ENCODE measurements at regions not wholly inside any gene's neighbourhood (a gene's known extent, or its start where the extent isn't known, plus 50 kb on each side); places are given as distances from the start of the nearest gene placed in this dataset.

GRCh38 chr10:91694170-91694794 is 61.4 kb upstream of the PPP1R3C start:
- TF ChIP-seq CTCF (conservative IDR thresholded peaks at IDR 0.05 in 1 of 2, IDR thresholded peaks at IDR 0.05 in 1 of 2; ENCODE audit: low read depth in 1 of 2, low read length in 2 of 2) (peak; percentile 71 to 80), EZH2 (IDR thresholded peaks at IDR 0.05; ENCODE audit: low read length, missing control alignments) (no peak)
- no peak overlapping the region for H2AFZ ChIP-seq (ENCODE audit: low read length)
- no peaks in the 10 kb centered on the region for H3K9me3 ChIP-seq (ENCODE audit: control insufficient read depth, insufficient read depth, low read depth, low read length)
- H3K79me2 ChIP-seq (ENCODE audit: control insufficient read depth, insufficient read depth, low read length): no peaks in the 10 kb centered on the region
- no peak overlapping the region for H3K27ac ChIP-seq (ENCODE audit: insufficient read depth, low read length)
- no peaks in the 10 kb centered on the region for H3K27me3 ChIP-seq (ENCODE audit: control insufficient read depth, insufficient read depth, low read length)
- no peak overlapping the region for H3K4me3 ChIP-seq (replicated peaks in 1 of 4; ENCODE audit: control extremely low read depth in 1 of 4, insufficient read depth in 1 of 4, low read depth in 3 of 4, low read length in 4 of 4)
- no peaks in the 10 kb centered on the region for H3K36me3 ChIP-seq (ENCODE audit: control insufficient read depth, insufficient read depth, low read length)
- H3K9ac ChIP-seq (ENCODE audit: insufficient read depth, low read length): no peak overlapping the region
- peaks cover 3% of the 10 kb centered on the region for H3K4me1 ChIP-seq (ENCODE audit: control insufficient read depth, extremely low read depth, insufficient read depth, low read length)
- peak; percentile 23 to 65 for DNase-seq (ENCODE audit: low read depth in 2 of 2)
- H4K20me1 ChIP-seq (ENCODE audit: control insufficient read depth, extremely low read depth, insufficient read depth, low read length): no peaks in the 10 kb centered on the region
- H3K4me2 ChIP-seq (ENCODE audit: extremely low read depth, insufficient read depth, low read length): no peak overlapping the region

GRCh38 chr10:91691981-91692380 is 59.1 kb upstream of the PPP1R3C start:
- Histone ChIP-seq H2AFZ (ENCODE audit: low read length) (no peak overlapping the region), H3K36me3 (ENCODE audit: control insufficient read depth, insufficient read depth, low read length) (no peaks in the 10 kb centered on the region), H3K4me2 (ENCODE audit: extremely low read depth, insufficient read depth, low read length) (no peak overlapping the region), H3K4me3 (replicated peaks in 1 of 4; ENCODE audit: control extremely low read depth in 1 of 4, insufficient read depth in 1 of 4, low read depth in 3 of 4, low read length in 4 of 4) (no peak overlapping the region), H3K27me3 (ENCODE audit: control insufficient read depth, insufficient read depth, low read length) (no peaks in the 10 kb centered on the region), H3K9ac (ENCODE audit: insufficient read depth, low read length) (no peak overlapping the region), H3K4me1 (ENCODE audit: control insufficient read depth, extremely low read depth, insufficient read depth, low read length) (peaks cover 3% of the 10 kb centered on the region), H4K20me1 (ENCODE audit: control insufficient read depth, extremely low read depth, insufficient read depth, low read length) (no peaks in the 10 kb centered on the region), H3K27ac (ENCODE audit: insufficient read depth, low read length) (no peak overlapping the region), H3K79me2 (ENCODE audit: control insufficient read depth, insufficient read depth, low read length) (no peaks in the 10 kb centered on the region), H3K9me3 (ENCODE audit: control insufficient read depth, insufficient read depth, low read depth, low read length) (no peaks in the 10 kb centered on the region)
- no peak for TF ChIP-seq CTCF (conservative IDR thresholded peaks at IDR 0.05 in 1 of 2, IDR thresholded peaks at IDR 0.05 in 1 of 2; ENCODE audit: low read depth in 1 of 2, low read length in 2 of 2)
- TF ChIP-seq EZH2 (IDR thresholded peaks at IDR 0.05; ENCODE audit: low read length, missing control alignments): no peak
- peak; percentile 45 to 46 for DNase-seq (ENCODE audit: low read depth in 2 of 2)

- peaks cover 3% of the 10 kb centered on the region for H3K4me1 ChIP-seq (ENCODE audit: control insufficient read depth, extremely low read depth, insufficient read depth, low read length)
- H4K20me1 ChIP-seq (ENCODE audit: control insufficient read depth, extremely low read depth, insufficient read depth, low read length): no peaks in the 10 kb centered on the region
- no peak overlapping the region for H3K4me3 ChIP-seq (replicated peaks in 1 of 4; ENCODE audit: control extremely low read depth in 1 of 4, insufficient read depth in 1 of 4, low read depth in 3 of 4, low read length in 4 of 4)
- no peaks in the 10 kb centered on the region for H3K79me2 ChIP-seq (ENCODE audit: control insufficient read depth, insufficient read depth, low read length)
- no peak for DNase-seq (ENCODE audit: low read depth in 2 of 2)
- H3K9ac ChIP-seq (ENCODE audit: insufficient read depth, low read length): no peak overlapping the region
- no peak for TF ChIP-seq EZH2 (IDR thresholded peaks at IDR 0.05; ENCODE audit: low read length, missing control alignments)
- TF ChIP-seq CTCF (conservative IDR thresholded peaks at IDR 0.05 in 1 of 2, IDR thresholded peaks at IDR 0.05 in 1 of 2; ENCODE audit: low read depth in 1 of 2, low read length in 2 of 2): no peak
- no peaks in the 10 kb centered on the region for H3K27me3 ChIP-seq (ENCODE audit: control insufficient read depth, insufficient read depth, low read length)
- H3K27ac ChIP-seq (ENCODE audit: insufficient read depth, low read length): no peak overlapping the region
- H2AFZ ChIP-seq (ENCODE audit: low read length): no peak overlapping the region
- no peaks in the 10 kb centered on the region for H3K36me3 ChIP-seq (ENCODE audit: control insufficient read depth, insufficient read depth, low read length)
- H3K9me3 ChIP-seq (ENCODE audit: control insufficient read depth, insufficient read depth, low read depth, low read length): no peaks in the 10 kb centered on the region
- H3K4me2 ChIP-seq (ENCODE audit: extremely low read depth, insufficient read depth, low read length): no peak overlapping the region
Measured at GRCh38 chr10:91690996-91691676, 58.3 kb upstream of the PPP1R3C start.

Measured in fibroblast of lung (primary cell).